Activated T-cell treated with anti-CD3 and anti-CD28 coated beads, Interleukin-2, amount 50 U/mL, for 1 hour (primary cell): ENCODE measurements at regions not wholly inside any gene's neighbourhood (a gene's known extent, or its start where the extent isn't known, plus 50 kb on each side); places are given as distances from the start of the nearest gene placed in this dataset.
"Not testable (repeated sequence)": the region's sequence is repeated elsewhere in the genome, so short reads cannot be mapped to it uniquely, and the experiment has no call there.

Source experiments
- DNase-seq: peaks from one replicate; pipeline ENCODE4 v3.0.0-alpha.2; 2020

DNA sequence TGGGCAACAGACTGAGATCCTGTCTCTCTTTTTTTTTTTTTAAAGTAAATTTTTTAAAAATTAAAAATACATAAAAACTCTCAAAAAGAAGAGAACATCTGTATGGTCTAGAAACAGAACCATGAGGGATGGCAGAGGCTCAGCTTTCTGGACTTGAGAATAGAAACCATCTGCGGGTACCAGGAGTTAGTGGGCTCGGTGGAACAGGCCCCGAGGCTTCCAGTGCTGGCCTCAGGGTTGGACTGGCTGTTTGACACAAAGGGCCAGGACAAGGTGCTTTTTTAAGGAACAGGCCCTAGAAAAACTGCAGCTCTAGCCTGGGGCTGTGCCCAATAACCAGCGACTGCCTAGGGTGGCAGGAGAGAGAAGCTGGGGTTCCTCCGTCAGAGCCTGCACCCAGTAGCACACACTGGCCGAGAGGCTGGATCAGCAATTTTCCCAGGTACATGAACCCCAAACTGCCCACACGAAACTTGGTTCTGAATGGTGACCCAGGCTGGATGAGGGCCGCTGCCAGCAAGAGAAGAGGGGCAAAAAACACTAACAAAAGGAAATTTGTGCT, 131.0 kb upstream of the OLIG3 start:
- DNase-seq = no peak

DNA sequence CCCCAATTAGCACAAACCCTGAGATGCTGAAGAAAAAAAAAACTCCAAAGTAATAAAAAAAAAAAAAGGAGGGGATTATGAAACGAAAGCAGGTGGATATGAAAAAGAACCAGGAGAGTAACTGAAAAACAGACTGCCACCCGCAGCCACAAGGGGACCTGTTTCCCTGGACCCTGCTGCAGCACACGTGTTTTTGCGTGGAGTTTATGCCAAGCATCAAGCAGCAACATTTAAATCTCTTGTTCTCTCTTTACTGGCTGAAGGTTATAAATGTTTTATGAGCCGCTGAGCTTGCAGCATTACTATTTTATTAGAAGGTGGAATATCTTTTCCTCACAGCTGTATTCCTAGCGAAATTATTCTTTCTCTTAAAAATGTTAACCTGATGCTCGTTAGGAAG, 131.6 kb upstream of the OLIG3 start:
- DNase-seq = no peak

DNA sequence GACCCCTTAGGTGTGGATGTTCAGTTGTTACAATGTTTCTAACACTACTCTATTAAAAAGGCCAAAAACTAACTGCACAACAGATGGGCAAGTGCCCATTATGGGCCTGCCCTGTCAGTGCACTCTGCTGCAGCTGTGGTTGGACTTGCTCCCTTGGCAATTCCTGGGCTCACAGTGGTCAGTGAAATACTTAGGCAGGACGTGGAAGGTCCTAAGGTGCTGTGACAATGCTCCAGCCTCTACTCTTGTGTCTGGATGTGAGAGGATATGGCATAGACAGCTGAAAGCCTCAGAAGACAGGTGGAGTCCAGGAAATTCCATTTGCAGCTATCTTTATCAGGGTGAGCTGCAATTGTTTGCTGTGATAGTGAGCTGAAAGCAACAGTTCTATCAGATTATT, 136.5 kb upstream of the OLIG3 start:
- DNase-seq = no peak

DNA sequence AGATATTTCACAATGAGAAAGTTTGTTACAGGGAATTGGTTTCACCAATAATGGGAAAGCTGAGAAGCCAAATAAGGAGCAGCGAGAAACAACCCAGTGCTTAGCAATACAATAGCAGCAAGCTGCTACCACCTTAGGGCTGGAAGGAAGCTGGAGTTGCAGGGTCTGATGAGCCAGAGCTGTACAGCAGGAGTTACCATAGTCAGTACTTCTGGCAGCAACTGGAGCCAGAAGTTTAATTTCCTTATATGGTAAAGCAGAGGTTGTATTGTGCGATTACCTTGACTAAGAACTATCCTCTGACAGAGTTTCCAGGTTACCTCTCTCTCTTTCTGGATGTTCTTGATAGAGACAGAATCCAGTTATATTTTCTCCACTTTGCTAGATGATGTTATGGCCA, 137.1 kb upstream of the OLIG3 start:
- DNase-seq = no peak

DNA sequence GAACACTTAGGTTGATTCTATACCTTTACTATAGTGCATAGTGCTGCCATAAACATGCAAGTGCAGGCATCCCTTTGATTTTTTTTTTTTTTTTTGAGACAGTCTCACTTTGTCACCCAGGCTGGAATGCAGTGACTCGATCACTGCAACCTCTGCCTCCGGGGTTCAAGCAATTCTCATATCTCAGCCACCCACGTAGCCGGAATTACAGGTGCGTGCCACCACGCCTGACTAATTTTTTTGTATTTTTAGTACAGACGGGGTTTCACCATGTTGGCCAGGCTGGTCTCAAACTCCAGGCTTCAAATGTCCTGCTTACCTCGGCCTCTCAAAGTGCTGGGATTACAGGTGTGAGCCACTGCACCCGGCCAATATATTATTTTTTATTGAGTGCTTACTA, 140.0 kb upstream of the OLIG3 start:
- not testable (repeated sequence) for DNase-seq

DNA sequence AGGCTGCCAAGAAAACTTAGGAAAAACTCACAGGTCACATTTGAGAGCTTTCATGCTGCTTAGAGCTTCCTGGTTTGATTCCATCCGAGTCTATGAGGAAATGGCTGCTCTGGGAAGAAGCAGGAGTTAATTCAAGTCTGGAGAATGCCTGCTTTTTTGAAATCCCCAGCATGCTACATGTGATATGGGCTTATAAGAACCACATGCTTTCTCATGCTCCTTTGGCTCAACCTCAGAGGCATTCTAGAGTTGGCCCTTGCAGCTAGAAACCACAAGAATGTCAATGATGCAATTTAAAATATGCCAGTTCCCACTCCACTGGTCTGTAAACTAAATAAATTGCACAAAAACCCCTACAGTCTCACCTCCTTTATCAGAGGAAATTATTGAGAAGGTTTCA, 142.9 kb upstream of the OLIG3 start:
- no peak for DNase-seq

DNA sequence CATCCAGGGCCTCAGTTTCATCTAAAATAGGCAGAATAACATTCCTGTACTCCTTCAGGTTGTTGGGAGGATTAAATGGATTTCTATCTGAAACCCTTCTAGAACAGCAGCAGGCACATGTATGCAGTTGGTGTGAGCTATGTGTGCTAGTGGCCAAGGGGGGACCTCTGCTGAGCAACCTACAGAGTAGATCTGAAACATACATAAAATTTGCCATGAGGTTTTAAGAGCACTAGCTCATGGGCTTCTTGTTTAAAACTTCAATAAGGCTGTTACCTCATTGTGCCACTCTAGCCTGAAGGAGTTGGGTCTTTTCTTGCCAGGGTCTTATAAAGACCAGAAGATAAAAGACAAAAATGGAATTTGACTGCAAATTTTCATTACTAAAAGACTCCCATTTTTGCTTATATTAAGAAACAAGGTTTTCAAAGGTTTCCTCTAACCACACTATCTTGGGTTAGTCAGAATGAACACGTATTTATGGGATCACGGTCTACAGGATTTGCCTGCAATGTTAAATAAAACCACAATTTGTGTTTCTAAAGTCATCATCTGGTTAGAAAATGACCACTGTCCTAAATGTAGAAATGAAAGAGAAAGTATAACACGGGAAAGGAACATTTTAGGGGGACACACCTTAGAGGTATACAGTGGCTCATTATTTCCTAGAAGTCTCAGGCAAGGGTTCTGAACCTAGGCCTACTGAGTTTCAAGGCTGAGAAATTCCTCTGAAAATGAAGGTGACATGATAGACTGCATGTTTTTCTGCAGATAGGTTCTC, 144.9 kb upstream of the OLIG3 start:
- no peak for DNase-seq

DNA sequence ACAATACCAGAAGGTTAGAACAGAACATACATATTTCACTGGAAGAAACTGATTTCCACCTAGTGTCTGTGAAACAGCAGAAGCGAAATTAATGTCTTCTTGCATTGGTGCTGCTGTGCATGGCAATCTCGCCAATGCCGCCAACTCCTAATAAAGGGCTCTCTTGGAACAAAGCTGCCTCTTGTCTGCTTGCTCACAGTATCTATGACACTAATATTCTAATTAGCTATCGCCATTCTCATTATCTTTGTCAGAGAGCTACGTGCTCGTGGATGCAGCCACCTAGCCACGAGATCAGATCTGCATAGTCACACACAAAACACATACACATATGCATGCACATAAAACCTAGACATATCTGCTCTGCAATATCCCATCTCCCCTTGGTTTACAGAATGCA, 145.9 kb upstream of the OLIG3 start:
- no peak for DNase-seq

DNA sequence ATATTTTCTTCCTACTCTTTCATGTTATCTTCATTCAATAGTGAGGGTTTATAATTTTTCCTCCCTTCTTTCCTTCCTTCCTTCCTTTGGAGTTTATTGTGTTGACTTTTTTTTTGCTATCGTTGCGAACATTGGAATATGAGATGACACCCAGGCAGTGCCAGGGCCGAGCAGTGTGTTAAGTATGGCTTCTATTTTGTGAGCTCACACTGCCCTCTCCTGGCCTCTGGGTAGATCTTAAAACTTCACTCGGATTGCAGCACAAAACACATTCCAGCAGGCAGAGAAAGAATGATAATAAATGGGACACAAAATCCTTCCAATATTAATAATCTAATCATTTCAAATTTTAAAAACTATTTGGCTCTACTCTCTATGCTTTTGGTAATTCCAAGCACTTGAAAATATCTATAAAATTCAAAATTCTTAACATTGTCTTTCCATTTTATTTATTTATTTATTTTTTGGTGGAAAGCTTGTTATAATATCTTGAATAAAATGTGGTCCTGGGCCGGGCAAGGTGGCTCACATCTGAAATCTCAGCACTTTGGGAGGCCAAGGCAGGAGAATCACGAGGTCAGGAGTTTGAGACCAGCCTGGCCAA, 147.4 kb upstream of the OLIG3 start:
- peak; percentile 51 for DNase-seq

DNA sequence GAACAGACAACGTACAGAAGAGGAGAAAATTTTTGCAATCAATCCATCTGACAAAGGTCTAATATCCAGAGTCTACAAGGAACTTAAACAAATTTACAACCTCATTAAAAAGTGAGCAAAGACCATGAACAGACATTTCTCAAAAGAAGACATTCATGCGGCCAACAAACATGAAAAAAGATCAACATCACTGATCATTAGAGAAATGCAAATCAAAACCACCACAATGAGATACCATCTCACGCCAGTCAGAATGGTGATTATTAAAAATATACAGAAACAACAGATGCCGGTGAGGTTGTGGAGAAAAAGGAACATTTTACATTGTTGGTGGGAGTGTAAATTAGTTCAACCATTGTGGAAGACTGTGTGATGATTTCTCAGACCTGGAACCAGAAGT, 149.0 kb upstream of the OLIG3 start:
- DNase-seq = not testable (repeated sequence)

DNA sequence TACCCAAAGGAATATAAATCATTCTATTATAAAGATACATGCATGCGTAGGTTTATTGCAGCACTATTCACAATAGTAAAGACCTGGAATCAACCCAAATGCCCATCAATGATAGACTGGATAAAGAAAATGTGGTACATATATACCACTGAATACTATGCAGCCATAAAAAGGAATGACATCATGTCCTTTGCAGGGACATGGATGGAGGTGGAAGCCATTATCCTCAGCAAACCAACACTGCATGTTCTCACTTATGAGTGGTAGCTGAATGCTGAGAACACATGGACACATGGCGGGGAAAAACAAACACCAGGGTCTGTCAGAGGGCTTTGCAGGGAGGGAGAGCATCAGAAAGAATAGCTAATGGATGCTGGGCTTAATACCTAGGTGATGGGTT, 149.4 kb upstream of the OLIG3 start:
- not testable (repeated sequence) for DNase-seq

DNA sequence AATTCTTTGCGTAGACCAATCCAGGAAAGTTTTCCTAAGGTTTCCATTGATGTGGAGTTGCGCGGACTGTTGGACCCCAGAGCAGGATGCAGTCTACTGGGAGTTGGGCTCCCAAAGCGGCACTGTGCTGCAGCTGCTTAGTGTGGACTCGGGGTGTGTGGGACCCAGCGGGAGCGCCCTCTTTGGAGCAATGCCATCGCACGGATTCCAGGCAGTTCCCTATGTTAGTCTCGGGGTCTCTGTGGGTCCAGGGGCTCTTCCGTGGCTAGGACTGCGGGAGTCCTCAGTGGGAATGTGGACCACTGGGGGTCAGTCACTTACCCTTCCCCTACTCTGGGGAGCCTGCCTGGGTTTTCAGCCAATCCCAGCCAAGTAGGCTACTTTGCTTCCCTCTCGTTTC, 151.7 kb upstream of the OLIG3 start:
- DNase-seq = no peak

DNA sequence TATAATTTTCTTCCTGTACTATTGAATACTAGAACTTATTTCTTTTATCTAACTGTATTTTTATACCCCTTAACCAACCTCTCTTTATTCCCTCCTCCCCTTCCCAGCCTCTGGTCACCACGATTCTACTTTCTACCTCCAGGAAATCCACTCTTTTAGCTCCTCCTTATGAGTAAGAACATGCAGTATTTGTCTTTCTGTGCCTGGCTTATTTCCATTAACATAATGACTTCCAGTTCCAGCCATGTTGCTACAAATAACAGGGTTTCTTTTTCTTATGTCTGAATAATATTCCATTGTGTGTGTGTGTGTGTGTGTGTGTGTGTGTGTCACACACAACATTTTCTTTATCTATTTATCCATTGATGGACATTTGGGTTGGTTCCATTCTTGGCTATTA, 152.3 kb upstream of the OLIG3 start:
- no peak for DNase-seq

DNA sequence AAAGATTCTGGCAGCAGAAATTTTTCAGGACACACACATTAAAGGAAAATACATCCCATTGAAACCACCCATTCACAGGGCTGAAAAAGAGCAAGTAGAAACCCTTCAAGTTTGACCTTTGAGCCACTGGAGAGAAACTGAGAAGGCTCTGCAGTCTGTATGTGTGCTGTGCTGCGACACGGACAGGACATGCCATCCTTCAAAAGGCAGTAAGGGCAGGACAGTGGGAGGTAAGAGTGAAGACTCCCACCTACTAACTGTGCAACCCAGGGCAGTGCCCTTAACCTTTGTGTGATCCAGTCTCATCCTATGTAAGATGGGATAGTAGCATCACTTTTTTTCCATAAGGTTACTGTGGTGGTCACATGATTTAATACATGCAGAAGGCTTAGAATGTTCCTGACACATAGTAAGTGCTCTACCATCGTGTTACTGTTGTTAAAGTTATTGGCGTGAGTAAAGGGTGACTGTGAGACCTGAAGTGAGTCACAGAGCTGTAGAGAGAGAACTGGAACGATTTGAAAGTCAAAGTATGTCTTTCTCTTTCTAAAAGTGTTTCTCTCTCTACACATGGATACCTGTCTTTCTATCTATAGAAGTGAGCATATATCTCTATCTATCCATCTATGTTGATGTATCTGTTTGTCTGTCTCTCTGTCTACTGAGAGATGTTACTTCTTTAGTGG, 153.7 kb upstream of the OLIG3 start:
- no peak for DNase-seq

DNA sequence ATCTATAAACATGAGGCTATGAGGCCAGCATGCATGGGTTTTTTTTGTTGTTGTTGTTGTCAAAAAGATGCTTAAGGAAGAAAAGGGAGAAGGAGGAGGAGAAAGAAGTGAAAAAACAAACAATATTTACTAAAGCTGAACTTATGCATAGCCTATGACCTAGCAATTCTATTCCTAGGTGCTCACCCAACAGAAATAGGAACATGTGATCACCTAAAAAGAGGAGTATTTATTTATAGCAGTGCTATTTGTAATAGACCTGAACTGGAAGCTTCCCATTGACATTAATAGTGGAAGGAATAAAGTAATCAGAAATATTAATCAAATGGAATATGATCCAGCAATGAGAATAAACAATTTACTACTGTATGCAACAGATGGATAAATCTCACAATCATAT, 156.5 kb upstream of the OLIG3 start:
- DNase-seq = no peak

DNA sequence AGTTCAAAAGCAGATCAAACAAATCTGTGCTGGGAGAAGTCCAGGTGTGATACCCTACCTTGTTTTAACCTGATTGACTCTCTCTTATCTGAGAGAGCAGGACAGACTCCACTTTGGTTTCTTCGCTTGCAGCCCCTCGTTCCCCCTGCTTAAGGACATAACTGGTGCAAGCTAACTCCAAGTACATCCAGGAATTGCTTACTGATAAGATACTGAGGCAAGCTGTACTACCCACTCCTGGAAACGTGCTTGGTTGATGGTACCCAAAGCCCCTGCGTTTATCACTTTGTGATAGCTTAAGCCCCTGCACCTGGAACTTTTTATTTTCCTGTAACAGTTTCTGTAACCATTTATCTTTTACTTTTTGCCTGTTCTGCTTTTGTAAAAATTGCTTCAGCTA, 157.0 kb upstream of the OLIG3 start:
- DNase-seq = no peak

DNA sequence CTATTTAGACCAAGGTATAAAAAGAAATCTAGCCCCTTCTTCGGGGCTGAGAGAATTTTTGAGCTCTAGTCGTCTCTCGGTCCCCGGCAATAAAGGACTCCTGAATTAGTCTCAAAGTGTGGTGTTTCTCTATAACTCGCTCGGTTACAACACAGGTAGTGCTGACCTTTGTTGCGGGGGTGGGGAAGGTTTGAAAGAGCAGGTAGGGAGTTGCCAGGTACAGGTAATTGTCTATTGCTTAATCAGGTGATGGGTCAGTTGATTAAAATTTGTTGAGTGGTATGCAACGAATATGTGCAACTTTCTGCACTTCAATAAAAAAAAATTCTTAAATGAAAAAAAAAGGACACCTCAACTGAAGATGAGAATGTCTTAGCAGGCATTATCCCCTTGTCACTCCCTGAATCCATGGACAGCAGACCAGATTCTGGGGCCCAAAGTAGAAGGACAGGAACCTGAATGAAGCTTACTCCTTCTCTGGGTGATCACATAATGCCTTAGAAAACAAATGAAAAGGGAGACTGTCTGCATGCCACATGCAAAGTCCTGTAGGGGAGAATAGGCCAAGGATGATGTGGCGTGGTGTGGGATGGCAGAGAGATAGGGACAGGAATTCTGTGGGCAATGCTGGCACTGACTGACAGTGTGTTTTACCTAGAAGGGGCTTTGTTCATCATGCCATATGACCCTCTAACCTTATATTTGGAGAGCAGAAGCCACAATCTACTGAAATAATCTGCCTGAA, 157.6 kb upstream of the OLIG3 start:
- no peak for DNase-seq

DNA sequence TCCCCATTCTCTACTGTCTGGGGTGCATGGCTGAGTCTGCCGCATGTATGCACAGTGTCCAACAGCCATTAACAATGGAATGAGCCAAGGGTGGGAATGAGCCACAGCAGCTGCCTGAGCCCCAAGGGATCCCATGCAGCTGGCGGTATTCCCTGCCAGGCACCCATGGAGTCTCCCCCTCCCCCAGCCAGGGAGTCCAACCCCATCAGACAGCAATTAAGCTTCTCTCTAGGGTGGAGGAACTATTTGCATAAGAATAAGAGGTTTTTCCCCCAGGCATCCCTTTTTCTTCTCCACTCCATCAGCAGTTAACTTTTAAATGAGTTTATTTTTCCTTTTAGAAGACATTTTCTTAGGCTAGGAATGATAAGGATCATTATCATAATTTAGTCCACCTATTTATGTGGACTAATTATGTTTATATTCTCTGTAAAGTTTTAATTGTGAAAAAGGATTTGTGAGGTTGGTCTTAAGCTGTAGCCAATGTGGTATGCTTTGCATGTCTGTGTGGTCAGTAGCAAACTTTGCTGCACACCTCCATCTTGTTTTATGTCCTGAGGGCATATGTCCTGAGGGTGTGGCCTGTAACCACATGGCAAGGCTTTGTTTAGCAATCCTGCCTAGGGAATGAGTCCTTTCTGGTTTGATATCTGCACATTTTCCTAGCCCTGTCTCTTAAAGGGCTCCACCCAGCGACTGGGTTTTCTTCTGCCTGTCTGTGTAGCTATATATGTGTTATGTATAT, 158.9 kb upstream of the OLIG3 start:
- DNase-seq = no peak

DNA sequence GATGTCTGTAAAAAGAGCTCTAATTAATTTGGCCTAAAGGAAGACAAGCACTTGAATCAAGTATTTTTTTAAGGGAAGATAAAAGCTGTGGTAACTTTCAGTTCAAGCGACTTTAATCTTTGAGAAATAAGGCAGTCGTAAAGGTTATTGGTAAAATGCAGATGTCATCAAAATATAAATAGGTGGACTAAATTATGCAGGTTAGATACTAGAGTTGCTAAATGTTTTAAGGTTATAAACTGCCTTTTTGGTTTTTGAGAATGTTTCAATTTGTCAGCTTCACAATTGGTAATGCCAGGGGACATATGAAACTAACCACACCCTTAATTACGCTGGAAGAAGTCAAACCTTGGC, 159.5 kb upstream of the OLIG3 start:
- no peak for DNase-seq

DNA sequence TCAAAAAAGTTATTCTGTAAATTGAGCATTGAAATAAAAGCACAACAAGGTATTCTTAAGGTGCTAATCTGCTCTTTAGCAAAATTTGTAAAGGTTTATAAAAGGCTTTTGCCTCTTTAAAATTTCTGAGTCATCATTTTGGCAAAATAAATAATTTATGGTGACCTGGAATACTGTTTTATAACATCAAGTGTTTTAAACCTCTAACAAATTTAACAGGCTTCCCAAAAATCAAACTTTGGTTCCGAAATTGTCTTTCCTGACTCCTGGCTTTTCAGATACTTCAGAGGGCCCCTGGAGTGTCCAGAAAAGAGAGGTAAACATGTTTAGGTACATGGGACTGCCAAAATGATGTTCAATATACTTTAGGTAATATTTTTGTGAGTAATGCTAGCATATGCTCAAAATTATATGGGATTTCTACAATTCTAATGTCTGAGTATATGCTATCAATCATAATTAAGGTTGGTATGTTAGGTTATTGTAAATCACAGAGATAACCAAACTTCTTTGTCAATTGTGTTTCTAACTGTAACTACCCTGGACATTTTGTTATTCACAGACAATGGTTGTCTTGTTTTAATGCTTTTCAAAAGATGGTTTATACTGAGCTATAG, 160.3 kb upstream of the OLIG3 start:
- DNase-seq = no peak

DNA sequence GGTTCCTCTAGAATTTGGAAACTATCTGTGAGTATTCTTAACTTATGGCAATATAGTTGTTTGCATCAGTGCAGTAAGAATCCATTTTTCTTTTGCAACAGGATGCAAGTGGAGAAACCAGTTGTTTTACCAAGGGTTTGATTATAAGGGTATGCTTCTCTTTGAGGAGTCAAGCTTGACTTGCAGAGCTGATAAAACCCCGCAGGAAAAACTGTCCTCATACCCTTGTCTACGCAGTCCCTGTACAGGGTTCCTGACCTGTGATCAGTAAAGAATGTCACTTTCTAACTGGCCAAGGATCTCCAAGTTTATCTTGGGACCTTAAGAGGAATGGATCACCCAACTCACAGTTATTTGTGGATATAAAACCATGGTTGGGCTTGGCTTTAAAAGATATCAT, 161.1 kb upstream of the OLIG3 start:
- DNase-seq = no peak

DNA sequence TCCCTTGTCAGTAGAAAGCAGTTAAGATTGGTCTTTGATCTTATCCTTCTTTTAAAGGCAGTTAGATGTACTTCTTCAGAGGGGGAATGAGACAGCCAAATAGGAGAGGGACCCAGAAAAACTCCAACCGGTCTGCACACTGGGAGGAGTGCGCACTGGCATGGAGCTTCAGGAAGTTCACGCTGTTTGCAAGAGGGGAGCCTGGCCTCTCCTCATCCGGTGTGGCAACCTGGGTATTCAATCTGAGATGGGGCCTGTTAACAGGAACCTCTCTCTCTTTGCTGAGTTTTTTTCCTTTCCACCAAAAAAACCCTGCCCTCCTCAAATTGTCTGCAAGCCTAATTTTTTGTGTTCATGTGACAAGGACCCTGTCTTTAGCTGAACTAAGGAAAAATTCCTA, 162.5 kb upstream of the OLIG3 start:
- no peak for DNase-seq
